ENCODE measurements at regions not wholly inside any gene's neighbourhood (a gene's known extent, or its start where the extent isn't known, plus 50 kb on each side); places are given as distances from the start of the nearest gene placed in this dataset.

DNA sequence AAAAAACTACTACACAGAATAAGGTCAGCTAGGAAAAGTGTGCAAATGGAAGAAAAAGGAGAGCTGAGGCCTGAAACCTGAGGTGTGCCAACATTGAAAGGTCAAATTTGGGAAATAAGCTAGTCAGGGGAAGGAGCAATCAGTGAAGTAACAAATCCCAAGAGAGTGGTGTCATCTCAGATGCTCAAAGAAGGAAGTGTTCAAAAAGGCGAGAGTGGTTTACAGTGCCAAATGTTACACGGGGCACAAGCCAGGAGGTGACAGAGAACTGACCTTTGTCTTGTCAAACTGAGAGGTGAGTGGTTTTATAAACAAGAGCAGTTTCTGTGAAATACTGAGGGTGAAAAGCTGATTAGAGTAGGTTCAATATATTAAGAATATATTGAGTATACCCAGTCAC, 83.0 kb upstream of the TCF21 start:
- Histone ChIP-seq H3K36me3 (no peaks in the 10 kb centered on the region), H3K4me3 (no peak overlapping the region), H3K27ac (no peak overlapping the region), H3K4me1 (no peaks in the 10 kb centered on the region), H3K27me3 (replicated peaks in 1 of 7) (peaks cover 0 to 1% (median 0%) of the 10 kb centered on the region in 7 donors), H3K9me3 (no peaks in the 10 kb centered on the region)
- no peak for TF ChIP-seq POLR2AphosphoS5 (IDR thresholded peaks at IDR 0.05)
- no peak for TF ChIP-seq POLR2A (IDR thresholded peaks at IDR 0.05)
- TF ChIP-seq, protein P1, sequence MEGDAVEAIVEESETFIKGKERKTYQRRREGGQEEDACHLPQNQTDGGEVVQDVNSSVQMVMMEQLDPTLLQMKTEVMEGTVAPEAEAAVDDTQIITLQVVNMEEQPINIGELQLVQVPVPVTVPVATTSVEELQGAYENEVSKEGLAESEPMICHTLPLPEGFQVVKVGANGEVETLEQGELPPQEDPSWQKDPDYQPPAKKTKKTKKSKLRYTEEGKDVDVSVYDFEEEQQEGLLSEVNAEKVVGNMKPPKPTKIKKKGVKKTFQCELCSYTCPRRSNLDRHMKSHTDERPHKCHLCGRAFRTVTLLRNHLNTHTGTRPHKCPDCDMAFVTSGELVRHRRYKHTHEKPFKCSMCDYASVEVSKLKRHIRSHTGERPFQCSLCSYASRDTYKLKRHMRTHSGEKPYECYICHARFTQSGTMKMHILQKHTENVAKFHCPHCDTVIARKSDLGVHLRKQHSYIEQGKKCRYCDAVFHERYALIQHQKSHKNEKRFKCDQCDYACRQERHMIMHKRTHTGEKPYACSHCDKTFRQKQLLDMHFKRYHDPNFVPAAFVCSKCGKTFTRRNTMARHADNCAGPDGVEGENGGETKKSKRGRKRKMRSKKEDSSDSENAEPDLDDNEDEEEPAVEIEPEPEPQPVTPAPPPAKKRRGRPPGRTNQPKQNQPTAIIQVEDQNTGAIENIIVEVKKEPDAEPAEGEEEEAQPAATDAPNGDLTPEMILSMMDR (IDR thresholded peaks at IDR 0.05 in 8 of 11, conservative IDR thresholded peaks at IDR 0.05 in 3 of 11), result no peak
- 49 to 71% (median 49%) methylated on average over 2 of the region's 2 CpGs for WGBS, 5 donors
- intact Hi-C loops (cut with DNase I; ENCODE audit: low total_unique reads), result no loop called here
- DNase-seq, result no peak

DNA sequence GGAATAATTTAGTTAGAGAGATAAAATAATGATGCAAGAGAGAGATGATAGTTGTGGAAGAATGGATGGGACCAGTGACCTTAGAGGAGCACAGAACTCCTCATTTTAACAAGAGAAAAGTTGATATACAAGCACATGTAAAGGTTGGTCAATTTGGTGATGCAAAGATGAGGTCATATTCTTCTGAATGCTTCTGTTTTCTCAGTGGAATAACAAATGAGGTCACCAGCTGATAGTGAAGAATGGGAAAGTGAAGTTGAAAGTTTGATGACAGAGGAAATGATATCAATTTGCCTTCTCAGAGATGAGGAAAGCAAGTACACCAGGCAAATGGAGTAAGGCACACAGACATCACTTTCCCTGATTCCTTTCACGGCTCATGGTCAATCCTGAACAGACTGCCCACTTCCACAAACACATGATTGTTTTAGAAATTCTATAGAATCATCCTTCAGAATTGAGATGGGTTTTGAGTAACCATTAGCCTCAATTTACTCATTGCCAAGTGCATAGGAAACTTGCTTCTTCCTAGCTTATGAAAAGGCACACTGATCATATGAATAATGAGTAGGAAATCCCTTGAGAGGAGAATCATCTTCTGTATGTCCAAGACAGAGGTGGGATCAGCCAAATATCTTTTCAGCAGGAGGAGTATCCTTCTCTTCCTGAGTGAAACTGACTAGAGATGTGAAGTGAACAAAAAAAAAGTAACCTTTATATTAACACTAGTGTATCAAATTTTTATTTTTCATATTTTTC, 82.4 kb upstream of the TCF21 start:
- Histone ChIP-seq H3K27ac (no peak overlapping the region), H3K27me3 (replicated peaks in 1 of 7) (peaks cover 0 to 5% (median 0%) of the 10 kb centered on the region in 7 donors), H3K4me1 (no peaks in the 10 kb centered on the region), H3K9me3 (no peaks in the 10 kb centered on the region), H3K4me3 (no peak overlapping the region), H3K36me3 (no peaks in the 10 kb centered on the region)
- no peak for DNase-seq
- 73 to 95% (median 76%) methylated on average over 1 of the region's 1 CpG for WGBS, 5 donors
- intact Hi-C loops (cut with DNase I; ENCODE audit: low total_unique reads), result no loop called here
- TF ChIP-seq, protein P1 (IDR thresholded peaks at IDR 0.05 in 8 of 11, conservative IDR thresholded peaks at IDR 0.05 in 3 of 11), result no peak
- TF ChIP-seq POLR2A (IDR thresholded peaks at IDR 0.05), result no peak

DNA sequence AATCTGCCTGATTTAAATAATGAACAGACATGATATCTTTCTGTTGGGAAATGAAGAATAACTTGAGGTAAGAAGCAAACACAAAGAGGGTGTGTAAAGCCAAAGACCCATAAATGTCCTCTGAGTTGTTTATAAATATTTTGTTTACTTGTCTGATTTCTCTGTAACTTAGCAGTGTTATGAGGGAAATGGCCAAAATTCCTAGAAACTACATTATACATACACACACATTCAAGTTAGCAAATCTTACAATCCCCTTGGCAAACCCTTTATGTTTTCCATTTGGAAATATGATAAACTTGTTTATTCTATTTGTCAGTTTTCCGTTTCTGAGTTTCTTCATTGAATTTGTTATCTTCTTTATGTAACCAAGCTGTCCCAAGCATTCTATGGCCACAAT, 81.4 kb upstream of the TCF21 start:
- intact Hi-C loops (cut with DNase I; ENCODE audit: low total_unique reads), result no loop called here
- no peaks in the 10 kb centered on the region for H3K9me3 ChIP-seq
- H3K4me1 ChIP-seq, result no peaks in the 10 kb centered on the region
- TF ChIP-seq POLR2A (IDR thresholded peaks at IDR 0.05), result no peak
- no peak for TF ChIP-seq POLR2AphosphoS5 (IDR thresholded peaks at IDR 0.05)
- TF ChIP-seq, protein P1 (IDR thresholded peaks at IDR 0.05 in 8 of 11, conservative IDR thresholded peaks at IDR 0.05 in 3 of 11), result no peak
- no peak for DNase-seq
- WGBS, 5 donors, result 49 to 77% (median 63%) methylated on average over 1 of the region's 1 CpG
- no peak overlapping the region for H3K4me3 ChIP-seq
- peaks cover 0 to 10% (median 0%) of the 10 kb centered on the region in 7 donors for H3K27me3 ChIP-seq (replicated peaks in 1 of 7)
- no peaks in the 10 kb centered on the region for H3K36me3 ChIP-seq
- no peak overlapping the region for H3K27ac ChIP-seq

DNA sequence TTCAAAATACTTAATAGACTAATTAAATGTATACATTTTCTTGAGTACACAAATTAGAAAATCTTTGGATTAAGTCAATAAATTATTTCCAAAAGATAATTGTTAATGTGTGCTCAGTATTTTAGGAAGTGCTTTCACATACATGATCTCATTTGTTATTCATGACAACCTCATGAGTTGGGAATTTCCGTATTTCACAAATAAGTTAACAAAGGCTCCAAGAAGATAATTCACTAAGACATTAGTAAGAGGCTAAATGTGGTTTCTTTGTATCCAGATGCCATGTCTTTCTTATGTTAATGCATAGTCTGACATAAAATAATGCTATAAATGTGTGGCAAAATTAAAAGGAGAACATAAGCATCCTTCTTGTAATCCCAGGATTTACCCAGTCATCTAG, 79.5 kb upstream of the TCF21 start:
- WGBS, 5 donors, result 80 to 93% (median 82%) methylated on average over 1 of the region's 1 CpG
- DNase-seq, result no peak
- peaks cover 0 to 10% (median 0%) of the 10 kb centered on the region in 7 donors for H3K27me3 ChIP-seq (replicated peaks in 1 of 7)
- no peak overlapping the region for H3K27ac ChIP-seq
- TF ChIP-seq, protein P1 (IDR thresholded peaks at IDR 0.05 in 8 of 11, conservative IDR thresholded peaks at IDR 0.05 in 3 of 11), result no peak
- TF ChIP-seq POLR2A (IDR thresholded peaks at IDR 0.05) (no peak), POLR2AphosphoS5 (IDR thresholded peaks at IDR 0.05) (no peak)
- no peaks in the 10 kb centered on the region for H3K36me3 ChIP-seq
- no peaks in the 10 kb centered on the region for H3K9me3 ChIP-seq
- no peak overlapping the region for H3K4me3 ChIP-seq
- intact Hi-C loops (cut with DNase I; ENCODE audit: low total_unique reads), result no loop called here
- no peaks in the 10 kb centered on the region for H3K4me1 ChIP-seq

Measured in spleen (tissue), 11 donors.